HG02623 (cell line): ENCODE measurements at regions not wholly inside any gene's neighbourhood (a gene's known extent, or its start where the extent isn't known, plus 50 kb on each side); places are given as distances from the start of the nearest gene placed in this dataset.
"Not testable (repeated sequence)": the region's sequence is repeated elsewhere in the genome, so short reads cannot be mapped to it uniquely, and the experiment has no call there.

Experiments used
- ATAC-seq: cut with Tn5 transposase; IDR thresholded peaks from one replicate; pipeline ENCODE4 v1.9.1; 2021; ENCODE audit warnings: moderate library complexity; ENCODE audit not compliant: unreplicated experiment

- no peak for ATAC-seq
Measured at GRCh38 chrY:18966001-18966400, 192.5 kb upstream of the HSFY2 start.

DNA sequence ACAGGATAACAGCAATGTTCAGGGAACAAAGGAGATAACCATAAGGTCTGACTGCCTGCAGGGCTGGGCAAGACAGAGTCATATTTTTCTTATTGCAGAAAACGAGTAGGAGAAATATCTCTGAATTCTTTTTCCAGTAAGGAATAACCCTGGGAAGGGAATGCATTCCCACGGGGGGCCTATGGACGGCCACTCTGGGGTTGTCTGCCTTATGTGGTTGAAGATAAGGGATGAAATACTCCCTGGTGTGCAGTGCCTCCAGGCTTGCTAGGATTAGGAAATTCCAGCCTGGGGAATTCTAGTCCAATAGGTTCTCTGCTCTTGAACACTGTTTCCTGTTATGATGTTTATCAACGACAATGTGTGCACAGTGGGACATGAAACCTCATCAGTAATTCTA lies 185.3 kb upstream of the HSFY2 start:
- ATAC-seq: no peak

GRCh38 chrY:18951657-18952435 lies 178.3 kb upstream of the HSFY2 start:
- no peak for ATAC-seq

DNA sequence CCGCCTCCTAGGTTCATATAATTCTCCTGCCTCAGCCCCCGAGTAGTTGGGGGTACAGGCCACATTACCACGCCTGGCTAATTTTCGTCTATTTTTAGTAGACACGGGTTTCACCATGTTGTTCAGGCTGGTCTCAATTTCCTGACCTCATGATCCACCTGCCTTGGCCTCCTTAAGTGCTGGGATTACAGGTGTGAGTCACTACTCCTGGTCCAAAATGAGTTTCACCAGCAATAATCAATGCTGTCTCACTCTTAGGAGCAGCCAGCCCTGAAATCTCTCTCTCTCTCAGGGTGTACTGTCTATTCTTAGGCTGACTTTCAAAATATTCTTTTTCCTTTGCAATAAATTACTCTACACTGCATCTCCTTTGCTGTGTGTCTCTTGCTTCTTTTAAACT lies 177.5 kb upstream of the HSFY2 start:
- no peak for ATAC-seq

GRCh38 chrY:18936831-18937230 lies 163.3 kb upstream of the HSFY2 start:
- ATAC-seq: no peak

GRCh38 chrY:18919256-18919655 lies 145.7 kb upstream of the HSFY2 start:
- ATAC-seq: no peak

DNA sequence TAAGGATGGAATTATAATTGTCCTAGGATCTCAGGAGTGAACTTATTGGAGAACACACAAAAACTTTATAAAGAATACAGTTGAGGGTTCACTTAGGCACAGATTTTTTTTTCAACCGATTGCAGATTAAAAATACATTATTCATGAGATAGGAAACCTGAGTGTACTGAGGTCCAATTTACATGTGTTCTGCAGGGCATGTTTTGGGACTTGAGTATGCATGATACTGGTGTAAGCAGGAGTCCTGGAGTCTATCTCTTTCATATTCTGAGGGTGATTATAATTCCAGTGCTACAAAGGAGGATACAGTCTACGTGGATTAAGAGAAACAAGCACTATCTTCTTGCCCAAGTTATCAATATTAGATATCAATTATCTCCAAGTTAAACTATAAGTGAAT lies 139.3 kb upstream of the HSFY2 start:
- ATAC-seq: no peak

DNA sequence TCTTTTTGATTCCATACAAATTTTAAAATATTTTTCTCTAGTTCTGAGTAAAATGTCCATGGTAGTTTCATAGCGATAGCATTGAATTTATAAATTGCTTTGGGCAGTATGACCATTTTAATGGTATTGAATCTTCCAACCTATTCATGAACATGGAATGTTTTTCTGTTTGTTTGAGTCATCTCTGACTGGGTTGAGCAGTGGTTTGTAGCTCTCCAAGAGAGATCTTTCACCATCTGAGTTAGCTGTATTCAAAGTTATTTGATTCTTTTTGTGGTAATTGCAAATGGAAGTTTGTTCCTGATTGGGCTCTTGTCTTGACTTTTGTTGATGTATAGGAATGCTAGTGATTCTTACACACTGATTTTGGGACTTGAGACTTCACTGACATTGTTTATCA lies 136.3 kb upstream of the HSFY2 start:
- no peak for ATAC-seq

DNA sequence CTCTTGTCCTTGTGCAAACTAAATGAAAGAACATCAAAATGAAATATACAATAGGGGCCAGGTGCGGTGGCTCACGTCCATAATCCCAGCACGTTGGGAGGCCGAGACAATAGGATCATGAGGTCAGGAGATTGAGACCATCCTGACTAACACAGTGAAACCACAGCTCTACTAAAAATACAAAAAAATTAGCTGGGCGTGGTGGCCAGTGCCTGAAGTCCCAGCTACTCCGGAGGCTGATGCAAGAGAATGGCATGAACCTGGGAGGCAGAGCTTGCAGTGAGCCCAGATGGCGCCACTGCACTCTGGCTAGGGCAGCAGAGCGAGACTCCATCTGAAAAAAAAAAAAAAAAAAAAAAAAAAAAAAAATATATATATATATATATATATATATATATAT lies 132.7 kb upstream of the HSFY2 start:
- ATAC-seq: not testable (repeated sequence)

GRCh38 chrY:18904296-18904695 lies 130.8 kb upstream of the HSFY2 start:
- no peak for ATAC-seq

- ATAC-seq: no peak
Measured at GRCh38 chrY:18891994-18892393, 118.5 kb upstream of the HSFY2 start.

DNA sequence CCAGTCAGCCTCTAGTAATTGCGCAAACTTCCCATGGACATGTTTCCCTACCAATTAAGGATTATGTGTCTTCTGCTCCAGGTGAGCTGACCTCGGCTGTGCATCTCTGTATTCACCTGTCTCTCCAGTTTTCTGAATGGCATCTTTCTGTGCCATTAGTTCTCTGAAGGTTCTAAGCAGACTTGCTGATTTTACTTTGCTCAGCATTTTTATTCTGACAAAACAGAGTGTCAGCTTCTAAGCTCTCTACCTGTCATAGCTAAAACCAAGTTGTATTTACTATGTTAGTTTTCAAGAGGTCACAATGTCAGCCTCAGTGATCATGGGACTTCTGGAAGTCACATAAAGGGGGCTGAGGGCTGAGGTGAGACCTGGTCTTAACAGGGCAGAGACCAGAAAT lies 116.0 kb upstream of the HSFY2 start:
- no peak for ATAC-seq

- ATAC-seq: no peak
Measured at GRCh38 chrY:18884748-18885147, 111.2 kb upstream of the HSFY2 start.

DNA sequence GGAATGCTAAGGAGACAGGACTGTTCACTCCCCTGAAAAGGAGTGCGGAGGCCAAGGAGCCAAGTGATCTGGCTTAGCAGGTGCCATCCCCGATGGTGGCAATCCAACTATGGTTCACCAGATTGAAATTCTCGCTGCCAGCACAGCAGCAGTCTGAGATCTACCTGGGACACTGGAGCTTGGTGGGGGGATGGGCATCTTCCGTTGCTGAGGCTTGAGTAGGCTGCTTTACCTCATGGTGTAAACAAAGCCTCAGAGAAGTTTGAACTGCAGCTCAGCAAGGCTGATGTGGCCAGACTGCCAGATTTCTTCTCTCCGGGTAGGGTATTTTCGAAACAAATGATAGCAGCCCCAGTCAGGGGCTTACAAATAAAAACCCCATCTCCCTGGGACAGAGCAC lies 95.6 kb upstream of the HSFY2 start:
- not testable (repeated sequence) for ATAC-seq

GRCh38 chrY:18866887-18867551 lies 93.5 kb upstream of the HSFY2 start:
- not testable (repeated sequence) for ATAC-seq

- not testable (repeated sequence) for ATAC-seq
Measured at GRCh38 chrY:18860856-18861255, 87.3 kb upstream of the HSFY2 start.

DNA sequence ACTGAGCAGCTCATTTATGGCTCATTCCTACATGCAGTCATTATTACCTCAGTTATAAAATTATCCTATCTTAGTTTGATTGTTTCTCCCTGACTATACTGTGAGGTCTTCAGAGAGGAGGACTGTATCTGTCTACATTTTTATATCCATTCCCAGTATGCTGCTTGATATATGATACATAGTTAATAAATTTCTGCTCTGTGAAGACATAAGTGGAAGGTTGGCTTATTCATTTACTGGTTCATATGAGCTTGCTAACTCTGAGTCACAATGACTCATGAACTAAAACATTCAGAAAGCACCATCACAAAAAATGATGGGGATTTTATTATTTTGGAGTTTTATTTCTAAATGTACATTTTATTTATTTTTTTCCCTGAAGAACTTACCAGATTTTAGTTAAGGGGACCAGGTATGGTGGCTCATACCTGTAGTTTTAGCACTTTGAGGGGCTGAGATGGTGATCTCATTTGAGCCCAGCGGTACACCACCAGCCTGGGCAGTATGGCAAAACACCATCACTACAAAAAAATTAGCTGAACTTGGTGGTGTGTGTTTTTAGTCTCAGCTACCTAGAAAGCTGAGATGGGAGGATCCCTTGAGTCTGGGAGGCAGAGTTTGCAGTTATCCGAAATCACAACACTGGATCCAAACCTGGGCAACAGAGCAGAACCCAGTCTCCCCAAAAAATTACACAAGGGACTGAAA lies 85.1 kb upstream of the HSFY2 start:
- ATAC-seq: not testable (repeated sequence)

- not testable (repeated sequence) for ATAC-seq
Measured at GRCh38 chrY:18855184-18855583, 81.6 kb upstream of the HSFY2 start.

GRCh38 chrY:18853323-18853722 lies 79.8 kb upstream of the HSFY2 start:
- ATAC-seq: not testable (repeated sequence)

DNA sequence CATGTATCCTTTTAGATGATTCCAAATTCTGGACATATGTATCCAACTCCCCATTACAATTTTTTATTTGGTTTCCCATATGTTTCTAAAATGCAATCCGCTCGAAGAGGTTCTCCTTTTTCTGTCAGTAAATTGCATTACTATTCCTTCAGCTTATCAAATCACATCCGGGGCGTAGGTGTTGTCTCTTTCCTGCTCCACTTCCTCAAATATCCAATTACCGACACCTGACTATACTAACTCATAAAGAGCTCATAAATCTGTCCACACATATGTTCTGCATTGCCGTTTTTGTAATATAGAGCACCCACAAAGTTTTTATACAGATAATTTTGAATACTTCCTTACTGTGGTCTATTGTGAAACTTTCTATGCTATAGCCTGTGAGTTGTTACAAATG lies 63.1 kb upstream of the HSFY2 start:
- not testable (repeated sequence) for ATAC-seq
